ENCODE measurements at regions not wholly inside any gene's neighbourhood (a gene's known extent, or its start where the extent isn't known, plus 50 kb on each side); places are given as distances from the start of the nearest gene placed in this dataset.

DNA sequence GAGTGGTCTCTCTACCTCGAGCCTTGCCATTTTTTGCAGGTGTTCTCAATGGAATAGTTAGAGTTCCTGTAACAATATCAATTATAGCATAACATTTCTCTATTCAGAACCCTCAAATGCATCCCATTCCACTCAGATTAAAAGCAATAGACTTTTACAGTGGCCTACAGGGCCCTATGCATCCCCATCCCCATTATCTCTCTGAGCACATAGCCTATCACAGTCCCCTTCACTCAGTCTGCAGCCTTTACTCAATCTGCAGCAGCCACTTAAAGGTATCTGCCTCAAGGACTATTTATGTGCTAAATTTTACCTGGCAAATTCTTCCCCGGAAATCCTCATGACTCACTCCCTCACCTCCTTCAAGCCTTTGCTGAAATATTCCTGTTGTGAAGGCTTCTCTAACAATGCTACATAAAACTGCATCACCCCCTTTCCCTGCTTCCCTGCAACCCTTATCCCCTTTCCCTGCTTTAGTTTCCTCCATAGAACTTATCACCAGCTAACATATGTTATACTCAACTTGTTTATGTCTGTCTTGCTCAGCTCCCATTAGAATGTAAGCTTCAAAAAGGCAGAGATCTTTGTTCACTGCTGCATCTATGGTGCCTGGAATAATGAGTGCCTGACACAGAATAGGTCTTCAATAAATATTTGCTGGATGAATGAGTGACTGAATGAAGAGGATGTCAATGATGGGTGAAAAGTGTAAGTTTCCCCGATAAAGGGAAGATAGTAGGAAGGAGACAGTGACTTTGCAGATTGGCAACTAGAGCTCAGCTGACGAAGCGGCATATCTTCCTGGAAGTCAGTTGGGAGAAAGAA lies 54.1 kb upstream of the ZNF366 start (continued):
- TF ChIP-seq, protein P1, sequence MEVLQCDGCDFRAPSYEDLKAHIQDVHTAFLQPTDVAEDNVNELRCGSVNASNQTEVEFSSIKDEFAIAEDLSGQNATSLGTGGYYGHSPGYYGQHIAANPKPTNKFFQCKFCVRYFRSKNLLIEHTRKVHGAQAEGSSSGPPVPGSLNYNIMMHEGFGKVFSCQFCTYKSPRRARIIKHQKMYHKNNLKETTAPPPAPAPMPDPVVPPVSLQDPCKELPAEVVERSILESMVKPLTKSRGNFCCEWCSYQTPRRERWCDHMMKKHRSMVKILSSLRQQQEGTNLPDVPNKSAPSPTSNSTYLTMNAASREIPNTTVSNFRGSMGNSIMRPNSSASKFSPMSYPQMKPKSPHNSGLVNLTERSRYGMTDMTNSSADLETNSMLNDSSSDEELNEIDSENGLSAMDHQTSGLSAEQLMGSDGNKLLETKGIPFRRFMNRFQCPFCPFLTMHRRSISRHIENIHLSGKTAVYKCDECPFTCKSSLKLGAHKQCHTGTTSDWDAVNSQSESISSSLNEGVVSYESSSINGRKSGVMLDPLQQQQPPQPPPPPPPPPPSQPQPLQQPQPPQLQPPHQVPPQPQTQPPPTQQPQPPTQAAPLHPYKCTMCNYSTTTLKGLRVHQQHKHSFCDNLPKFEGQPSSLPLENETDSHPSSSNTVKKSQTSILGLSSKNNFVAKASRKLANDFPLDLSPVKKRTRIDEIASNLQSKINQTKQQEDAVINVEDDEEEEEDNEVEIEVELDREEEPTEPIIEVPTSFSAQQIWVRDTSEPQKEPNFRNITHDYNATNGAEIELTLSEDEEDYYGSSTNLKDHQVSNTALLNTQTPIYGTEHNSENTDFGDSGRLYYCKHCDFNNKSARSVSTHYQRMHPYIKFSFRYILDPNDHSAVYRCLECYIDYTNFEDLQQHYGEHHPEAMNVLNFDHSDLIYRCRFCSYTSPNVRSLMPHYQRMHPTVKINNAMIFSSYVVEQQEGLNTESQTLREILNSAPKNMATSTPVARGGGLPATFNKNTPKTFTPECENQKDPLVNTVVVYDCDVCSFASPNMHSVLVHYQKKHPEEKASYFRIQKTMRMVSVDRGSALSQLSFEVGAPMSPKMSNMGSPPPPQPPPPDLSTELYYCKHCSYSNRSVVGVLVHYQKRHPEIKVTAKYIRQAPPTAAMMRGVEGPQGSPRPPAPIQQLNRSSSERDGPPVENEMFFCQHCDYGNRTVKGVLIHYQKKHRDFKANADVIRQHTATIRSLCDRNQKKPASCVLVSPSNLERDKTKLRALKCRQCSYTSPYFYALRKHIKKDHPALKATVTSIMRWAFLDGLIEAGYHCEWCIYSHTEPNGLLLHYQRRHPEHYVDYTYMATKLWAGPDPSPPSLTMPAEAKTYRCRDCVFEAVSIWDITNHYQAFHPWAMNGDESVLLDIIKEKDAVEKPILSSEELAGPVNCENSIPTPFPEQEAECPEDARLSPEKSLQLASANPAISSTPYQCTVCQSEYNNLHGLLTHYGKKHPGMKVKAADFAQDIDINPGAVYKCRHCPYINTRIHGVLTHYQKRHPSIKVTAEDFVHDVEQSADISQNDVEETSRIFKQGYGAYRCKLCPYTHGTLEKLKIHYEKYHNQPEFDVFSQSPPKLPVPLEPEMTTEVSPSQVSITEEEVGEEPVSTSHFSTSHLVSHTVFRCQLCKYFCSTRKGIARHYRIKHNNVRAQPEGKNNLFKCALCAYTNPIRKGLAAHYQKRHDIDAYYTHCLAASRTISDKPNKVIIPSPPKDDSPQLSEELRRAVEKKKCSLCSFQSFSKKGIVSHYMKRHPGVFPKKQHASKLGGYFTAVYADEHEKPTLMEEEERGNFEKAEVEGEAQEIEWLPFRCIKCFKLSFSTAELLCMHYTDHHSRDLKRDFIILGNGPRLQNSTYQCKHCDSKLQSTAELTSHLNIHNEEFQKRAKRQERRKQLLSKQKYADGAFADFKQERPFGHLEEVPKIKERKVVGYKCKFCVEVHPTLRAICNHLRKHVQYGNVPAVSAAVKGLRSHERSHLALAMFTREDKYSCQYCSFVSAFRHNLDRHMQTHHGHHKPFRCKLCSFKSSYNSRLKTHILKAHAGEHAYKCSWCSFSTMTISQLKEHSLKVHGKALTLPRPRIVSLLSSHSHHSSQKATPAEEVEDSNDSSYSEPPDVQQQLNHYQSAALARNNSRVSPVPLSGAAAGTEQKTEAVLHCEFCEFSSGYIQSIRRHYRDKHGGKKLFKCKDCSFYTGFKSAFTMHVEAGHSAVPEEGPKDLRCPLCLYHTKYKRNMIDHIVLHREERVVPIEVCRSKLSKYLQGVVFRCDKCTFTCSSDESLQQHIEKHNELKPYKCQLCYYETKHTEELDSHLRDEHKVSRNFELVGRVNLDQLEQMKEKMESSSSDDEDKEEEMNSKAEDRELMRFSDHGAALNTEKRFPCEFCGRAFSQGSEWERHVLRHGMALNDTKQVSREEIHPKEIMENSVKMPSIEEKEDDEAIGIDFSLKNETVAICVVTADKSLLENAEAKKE (CRISPR knock-in tag; IDR thresholded peaks at IDR 0.05), result no peak
- no peak for TF ChIP-seq ZNF114 (CRISPR knock-in tag; IDR thresholded peaks at IDR 0.05)
- TF ChIP-seq, protein P2, sequence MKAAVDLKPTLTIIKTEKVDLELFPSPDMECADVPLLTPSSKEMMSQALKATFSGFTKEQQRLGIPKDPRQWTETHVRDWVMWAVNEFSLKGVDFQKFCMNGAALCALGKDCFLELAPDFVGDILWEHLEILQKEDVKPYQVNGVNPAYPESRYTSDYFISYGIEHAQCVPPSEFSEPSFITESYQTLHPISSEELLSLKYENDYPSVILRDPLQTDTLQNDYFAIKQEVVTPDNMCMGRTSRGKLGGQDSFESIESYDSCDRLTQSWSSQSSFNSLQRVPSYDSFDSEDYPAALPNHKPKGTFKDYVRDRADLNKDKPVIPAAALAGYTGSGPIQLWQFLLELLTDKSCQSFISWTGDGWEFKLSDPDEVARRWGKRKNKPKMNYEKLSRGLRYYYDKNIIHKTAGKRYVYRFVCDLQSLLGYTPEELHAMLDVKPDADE (IDR thresholded peaks at IDR 0.05), result no peak
- TF ChIP-seq, protein P3, sequence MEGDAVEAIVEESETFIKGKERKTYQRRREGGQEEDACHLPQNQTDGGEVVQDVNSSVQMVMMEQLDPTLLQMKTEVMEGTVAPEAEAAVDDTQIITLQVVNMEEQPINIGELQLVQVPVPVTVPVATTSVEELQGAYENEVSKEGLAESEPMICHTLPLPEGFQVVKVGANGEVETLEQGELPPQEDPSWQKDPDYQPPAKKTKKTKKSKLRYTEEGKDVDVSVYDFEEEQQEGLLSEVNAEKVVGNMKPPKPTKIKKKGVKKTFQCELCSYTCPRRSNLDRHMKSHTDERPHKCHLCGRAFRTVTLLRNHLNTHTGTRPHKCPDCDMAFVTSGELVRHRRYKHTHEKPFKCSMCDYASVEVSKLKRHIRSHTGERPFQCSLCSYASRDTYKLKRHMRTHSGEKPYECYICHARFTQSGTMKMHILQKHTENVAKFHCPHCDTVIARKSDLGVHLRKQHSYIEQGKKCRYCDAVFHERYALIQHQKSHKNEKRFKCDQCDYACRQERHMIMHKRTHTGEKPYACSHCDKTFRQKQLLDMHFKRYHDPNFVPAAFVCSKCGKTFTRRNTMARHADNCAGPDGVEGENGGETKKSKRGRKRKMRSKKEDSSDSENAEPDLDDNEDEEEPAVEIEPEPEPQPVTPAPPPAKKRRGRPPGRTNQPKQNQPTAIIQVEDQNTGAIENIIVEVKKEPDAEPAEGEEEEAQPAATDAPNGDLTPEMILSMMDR (conservative IDR thresholded peaks at IDR 0.05; ENCODE audit: low read depth in 2 of 2), result no peak
- no peak for TF ChIP-seq CREB1 (CRISPR knock-in tag; IDR thresholded peaks at IDR 0.05; ENCODE audit: low read depth)
- no peak for TF ChIP-seq STAT1 (IDR thresholded peaks at IDR 0.05; ENCODE audit: unreplicated experiment)
- TF ChIP-seq EZH2phosphoT487 (IDR thresholded peaks at IDR 0.05; ENCODE audit: unreplicated experiment), result no peak
